ENCODE measurements at regions not wholly inside any gene's neighbourhood (a gene's known extent, or its start where the extent isn't known, plus 50 kb on each side); places are given as distances from the start of the nearest gene placed in this dataset.
"Not testable (repeated sequence)": the region's sequence is repeated elsewhere in the genome, so short reads cannot be mapped to it uniquely, and the experiment has no call there.

GRCh38 chr13:81318231-81319019, 977.5 kb upstream of the SPRY2 start:
- DNase-seq = no peak

DNA sequence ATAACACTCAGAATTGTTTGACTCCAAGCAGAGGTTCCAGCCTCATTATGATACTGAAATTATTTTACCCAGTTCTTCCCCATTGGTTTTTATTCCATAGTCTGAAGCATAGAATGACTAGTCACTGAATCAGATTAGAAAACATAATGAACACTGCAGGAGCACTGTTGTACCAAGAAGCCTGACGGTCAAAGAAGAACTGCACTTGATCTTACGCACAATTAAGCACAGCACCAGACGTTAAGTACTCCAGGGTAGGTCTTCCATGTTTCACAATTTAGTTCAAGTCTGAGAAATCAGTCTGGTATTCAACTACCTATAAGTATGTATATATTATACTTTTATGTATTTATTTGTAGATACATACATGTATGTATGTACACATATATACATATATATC, 973.5 kb upstream of the SPRY2 start:
- DNase-seq = no peak

- DNase-seq = no peak
Measured at GRCh38 chr13:81305928-81306327, 965.0 kb upstream of the SPRY2 start.

DNA sequence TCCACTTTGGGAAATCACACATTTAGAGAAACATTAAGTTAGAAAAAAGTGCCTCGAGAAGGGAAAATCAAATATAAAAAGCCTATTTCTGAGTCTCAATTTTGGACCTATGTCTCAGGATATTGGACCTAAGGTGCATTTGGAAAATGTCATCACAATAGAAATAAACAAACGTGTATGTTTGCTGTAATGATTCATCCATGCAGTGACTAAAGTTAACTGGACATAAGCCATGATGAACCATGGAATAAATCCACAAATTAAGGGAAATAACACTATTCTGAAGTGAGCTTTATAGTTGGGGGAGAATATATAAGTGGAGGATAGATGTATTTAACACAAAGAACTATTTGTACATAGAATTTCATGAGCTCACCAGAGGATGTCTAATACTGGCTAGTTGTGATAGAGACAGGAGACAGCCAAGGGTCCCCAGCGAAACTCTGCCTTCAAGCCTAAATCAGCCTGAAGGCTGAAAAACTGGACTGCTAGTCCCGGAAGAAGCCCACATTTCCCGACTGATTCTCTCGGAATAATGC, 963.3 kb upstream of the SPRY2 start:
- DNase-seq = no peak

DNA sequence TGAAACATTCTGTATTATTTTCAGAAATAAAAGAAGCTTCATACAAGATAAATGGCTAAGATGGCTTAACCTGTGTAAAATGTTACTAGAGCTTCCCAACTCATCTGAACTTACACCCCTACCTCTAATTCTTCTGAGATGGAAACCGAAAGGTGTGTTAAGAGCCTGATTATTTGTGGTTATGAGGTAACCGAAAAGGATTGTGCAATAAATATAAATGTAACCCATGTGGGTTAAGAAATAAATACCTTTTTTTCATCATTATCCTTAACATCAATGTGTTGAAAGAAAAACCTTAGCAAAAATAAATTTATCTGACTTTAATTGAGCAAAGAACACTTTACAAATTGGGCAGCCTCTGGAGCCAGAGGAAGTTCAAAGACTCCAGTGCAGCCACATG, 961.8 kb upstream of the SPRY2 start:
- DNase-seq = no peak

GRCh38 chr13:81302125-81302524, 961.2 kb upstream of the SPRY2 start:
- DNase-seq = no peak

DNA sequence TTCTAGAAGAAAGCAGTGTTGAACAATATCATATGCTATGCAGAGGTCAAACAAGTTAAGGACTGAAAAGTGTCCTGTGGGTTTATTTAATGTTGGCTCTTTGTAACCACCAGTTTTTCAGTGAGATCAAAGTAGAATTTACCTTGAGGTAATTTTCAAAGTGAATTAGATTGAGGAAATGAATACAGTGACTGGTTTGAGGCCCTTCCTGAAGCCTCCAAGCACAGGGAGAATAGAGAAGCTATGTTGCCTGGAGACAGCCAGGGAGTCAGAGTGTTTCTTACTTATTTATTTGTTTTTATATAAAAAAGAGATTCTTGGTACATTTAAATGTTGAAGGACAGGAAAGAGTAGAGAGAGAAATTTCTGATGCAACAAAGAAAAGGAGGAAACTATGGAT, 954.3 kb upstream of the SPRY2 start:
- no peak for DNase-seq

DNA sequence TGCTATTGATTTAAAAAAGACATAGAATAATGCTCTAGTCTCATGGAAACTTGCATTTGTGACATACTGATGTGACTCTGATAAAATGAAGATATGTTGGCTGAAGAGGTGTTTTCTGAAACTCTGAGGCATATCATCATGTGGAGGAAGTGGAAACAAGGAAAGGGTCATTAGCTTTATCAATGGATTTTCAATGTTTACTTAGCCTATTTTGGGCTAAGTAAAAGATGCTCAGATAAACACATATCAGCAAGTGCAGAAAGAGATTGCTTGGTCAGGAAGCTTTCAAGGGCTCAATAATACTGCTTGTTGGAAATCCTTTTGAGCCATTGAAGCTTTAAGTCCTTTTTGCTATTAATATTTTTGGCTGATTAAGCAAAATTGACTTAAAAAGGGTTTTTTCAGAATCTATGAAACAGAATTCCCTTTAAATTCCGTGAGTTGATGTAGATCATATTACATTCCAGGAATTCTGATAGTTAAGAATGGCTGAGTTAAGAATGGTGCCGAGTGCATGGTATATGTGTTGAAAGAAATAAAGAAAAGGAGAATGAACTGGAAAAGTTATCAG, 952.8 kb upstream of the SPRY2 start:
- DNase-seq = no peak

DNA sequence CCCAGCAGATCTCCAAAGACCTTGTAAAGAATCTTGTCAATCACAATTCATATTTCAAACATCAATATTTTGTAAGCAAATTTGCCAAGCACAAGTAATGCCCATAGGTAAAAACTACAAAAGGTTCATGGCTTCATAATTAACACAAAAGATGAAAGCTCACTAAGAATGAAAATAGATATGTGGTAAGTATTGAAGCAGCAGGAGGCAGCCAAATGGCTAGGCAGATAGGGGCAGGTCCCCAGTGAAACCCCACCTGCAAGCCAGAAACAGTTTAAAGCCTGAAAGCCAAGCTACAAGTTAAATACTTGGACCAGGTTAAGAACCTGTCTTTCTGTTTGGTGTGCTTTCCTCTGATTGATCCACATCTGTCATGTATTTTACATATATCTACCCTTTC, 942.6 kb upstream of the SPRY2 start:
- DNase-seq = no peak

DNA sequence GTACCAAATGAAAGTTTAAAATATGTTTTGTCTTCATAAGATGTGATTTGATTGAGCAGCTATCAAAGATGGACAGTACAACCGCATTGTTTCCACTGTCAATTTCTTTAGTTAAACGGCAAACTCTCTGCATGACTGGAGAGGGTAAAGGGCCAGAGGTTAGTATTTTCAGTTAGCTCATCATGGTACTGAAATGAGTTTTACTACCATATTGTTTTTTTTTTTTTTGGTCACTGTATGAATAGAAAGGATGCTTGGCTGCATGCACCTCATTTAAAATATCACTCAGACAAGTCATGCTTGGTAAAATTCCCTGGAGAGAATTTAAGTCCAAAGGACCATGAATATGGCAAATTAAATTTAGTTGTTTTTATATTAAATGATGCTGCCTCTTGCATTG, 942.1 kb upstream of the SPRY2 start:
- no peak for DNase-seq

DNA sequence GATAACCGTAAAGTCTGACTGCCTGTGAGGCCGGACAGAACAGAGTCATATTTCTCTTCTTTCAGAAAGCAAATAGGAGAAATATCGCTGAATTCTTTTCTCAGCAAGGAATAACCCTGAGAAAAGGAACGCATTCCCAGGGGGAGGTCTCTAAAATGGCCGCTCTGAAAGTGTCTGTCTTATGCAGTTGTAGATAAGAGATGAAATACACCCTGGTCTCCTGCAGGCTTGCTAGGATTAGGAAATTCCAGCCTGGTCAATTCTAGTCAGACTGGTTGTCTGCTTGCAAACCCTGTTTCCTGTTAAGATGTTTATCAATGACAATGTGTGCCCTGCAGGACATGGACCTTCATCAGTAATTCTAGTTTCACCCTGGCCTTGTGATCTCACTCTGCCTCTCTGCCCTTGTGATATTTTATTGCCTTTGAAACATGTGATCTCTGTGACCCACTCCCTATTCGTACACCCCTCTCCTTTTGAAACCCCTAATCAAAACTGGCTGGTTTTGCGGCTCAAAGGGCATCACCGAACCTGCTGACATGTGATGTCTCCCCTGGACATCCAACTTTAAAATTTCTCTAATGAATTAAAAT, 934.8 kb upstream of the SPRY2 start:
- no peak for DNase-seq

- no peak for DNase-seq
Measured at GRCh38 chr13:81247711-81248110, 906.8 kb upstream of the SPRY2 start.

DNA sequence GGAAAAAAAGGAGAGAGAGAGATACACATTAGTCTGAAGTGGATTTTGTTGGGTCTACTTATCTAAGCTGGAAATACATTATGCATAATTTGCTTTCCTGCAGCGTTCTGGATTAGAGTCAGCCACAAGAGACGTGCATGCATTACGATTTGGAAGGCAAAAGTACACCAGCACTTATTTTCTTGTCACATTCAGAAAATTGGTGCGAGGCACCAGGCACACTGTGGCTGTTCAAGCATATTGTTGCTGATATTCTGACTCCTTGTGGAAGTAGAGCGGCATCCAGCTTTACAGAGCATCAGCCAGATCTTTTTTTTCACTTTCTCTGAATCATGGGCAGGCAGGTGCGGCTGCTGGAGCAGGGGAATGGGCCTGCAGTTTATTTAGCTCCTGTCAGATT, 905.6 kb upstream of the SPRY2 start:
- DNase-seq = no peak

DNA sequence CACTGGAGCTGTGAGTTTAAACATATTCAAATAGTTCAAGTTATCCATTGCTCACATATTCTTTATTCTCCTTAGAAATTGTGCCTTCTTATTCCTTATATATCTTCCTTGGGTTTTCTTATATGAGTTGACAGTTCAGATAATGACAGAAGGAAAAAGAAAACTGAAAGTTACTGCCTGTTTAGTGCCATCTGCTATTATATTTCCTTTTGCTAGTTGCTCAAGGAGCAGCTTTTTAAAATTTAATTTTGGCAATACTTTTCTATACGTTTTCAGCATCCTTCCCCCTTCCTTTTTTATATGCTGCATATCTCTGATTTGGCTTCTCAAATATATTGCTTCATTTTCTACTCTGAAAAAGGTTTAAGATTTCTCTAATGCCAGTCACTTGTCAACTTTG, 903.1 kb upstream of the SPRY2 start:
- no peak for DNase-seq

DNA sequence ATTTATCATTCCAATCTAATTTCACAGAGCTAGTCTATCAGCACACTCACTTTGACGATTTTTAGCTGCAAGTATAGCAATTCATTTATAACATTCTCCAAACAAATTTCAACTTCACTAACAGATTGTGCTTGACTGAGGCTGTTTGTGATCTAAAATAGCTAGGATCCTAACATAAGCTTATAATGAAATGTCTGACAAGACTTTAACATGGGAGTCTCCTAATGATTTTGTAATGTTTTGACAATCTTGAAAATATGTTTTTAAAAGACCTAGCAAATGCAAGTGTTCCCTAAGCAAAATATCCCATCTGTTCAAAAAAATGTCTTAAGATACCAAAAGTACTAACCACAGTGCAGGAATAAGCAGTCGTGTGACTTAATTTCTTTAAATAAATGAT, 889.5 kb upstream of the SPRY2 start:
- no peak for DNase-seq

DNA sequence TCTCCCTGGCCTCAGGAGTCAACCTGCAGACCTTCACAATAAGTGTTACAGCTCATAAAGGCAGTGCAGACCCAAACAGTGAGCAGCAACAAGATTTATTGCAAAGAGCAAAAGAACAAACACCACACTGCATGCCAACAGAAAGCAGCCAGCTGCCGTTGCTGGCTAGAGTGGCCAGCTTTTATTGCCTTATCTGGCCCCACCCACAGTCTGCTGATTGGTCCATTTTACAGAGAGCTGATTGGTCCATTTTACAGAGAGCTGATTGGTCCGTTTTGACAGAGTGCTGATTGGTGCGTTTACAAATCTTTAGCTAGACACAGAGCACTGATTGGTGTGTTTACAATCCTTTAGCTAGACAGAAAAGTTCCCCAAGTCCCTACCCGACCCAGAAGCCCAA, 885.9 kb upstream of the SPRY2 start:
- not testable (repeated sequence) for DNase-seq

DNA sequence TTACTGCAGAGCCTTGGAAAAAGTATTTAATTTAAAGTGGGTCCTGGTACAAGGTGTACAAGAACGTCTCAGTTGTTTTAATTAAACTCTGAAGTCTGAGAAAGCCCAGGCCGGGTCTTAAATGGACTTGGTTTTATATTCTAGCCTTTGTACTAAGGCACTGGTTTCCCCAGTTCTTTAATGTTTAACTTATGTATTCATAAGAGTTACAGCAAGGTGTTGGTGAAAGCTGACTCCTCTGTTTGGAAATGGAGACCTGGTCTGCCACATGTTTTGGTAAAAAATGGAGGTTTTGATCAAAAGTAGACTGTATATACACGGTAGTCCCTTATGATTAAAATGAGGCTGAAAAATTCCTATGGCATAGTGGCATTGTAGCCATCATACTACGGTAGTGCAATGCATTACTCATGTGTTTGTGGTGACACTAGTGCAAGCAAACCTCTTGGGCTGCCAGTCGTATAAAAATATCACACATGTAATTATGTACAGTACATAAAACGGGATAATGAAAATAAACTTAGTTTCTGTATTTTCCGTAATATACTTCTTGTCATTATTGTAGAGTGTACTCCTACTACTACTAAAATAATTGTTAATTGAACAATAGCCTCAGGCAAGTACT, 883.4 kb upstream of the SPRY2 start:
- no peak for DNase-seq

DNA sequence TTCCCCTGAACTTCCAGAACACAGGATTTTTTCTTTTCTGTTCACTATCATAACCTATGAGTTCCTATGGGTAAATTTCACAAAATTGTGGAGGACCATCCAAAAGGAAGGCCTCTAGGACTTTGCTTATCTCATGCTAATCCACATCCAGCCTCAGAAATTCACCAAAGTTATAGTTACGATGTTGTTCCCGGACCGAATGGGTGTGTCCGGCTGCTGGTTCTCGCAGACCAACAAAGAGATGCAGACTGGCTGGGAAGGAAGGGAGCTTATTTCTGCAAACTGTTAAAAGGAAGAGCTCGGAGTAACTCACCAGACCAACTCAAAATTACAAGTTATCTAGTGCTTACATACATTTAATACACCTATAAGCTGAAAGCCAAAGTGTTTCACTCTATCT, 882.9 kb upstream of the SPRY2 start:
- no peak for DNase-seq

- no peak for DNase-seq
Measured at GRCh38 chr13:81211713-81212112, 870.8 kb upstream of the SPRY2 start.

- no peak for DNase-seq
Measured at GRCh38 chr13:81207636-81208035, 866.7 kb upstream of the SPRY2 start.

GRCh38 chr13:81207231-81207630, 866.3 kb upstream of the SPRY2 start:
- DNase-seq = no peak

DNA sequence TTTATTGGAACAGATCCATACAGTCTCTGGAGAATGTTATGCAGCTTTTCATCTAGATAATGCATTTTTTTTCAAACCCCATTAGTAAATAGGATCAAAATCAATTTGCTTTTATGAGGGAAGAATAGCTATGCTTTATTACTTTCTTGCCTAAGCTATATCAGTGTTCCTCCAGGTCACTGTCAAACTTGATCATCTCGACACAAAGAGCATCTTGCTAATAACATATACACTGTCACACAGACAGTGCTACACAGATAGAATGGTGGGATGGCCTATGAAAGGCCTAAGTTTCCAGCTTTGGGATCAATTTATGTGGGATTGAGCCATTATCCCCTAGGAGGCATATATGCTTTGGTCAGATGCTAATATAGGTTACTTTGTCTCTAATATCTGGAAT, 862.9 kb upstream of the SPRY2 start:
- DNase-seq = no peak

DNA sequence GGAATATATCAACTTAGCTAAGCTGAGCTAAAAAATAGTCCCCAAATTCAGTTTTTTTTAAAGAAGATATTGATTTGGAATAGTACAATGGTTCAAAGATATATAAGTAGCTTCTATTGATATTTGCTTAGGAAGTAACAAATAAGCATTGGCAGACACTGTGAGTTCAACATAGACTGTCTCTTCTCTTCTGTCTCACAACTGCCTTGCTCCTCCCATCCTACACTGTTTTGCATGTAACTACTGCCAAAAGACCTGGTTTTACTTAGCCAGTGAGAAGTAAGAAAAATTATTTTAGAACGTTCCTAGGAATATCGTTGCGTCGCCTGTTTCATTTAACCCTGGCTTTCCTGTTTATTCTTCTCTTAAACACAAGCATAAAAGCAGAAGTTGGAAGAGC, 859.0 kb upstream of the SPRY2 start:
- no peak for DNase-seq

DNA sequence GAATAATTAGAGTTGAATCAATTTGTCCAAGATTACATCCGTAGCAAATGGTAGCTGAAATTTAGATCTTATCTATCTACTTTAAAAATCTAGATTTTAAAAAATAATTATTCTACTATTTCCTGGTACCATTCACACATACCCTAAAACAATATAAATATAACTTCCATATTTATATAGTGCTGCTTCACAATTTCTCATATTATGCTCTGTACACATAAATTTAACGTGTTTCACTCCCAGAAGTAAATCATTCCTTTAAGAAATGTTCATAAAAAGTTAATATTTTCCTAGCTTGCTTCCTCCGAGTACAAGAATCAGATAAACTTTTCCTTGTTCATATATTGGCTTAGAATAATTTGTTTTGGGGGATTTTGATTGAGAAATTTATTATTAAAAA, 857.0 kb upstream of the SPRY2 start:
- no peak for DNase-seq

Measured in AML-193 (cell line).